ENCODE measurements at regions not wholly inside any gene's neighbourhood (a gene's known extent, or its start where the extent isn't known, plus 50 kb on each side); places are given as distances from the start of the nearest gene placed in this dataset.
"Not testable (repeated sequence)": the region's sequence is repeated elsewhere in the genome, so short reads cannot be mapped to it uniquely, and the experiment has no call there.

DNA sequence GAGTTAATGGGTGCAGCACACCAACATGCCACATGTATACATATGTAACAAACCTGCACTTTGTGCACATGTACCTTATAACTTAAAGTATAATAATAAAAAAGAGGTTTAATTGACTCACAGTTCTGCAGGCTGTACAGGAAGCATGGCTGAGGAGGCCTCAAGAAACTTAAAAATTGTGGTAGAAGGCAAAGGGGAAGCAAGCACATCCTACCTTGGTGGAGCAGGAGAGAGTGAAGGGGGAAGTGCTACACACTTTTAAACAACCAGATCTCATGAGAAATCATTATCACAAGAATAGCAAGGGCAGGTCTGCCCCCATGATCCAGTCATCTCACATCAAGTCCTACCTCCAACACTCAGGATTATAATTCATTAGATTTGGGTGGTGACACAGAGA lies 463.5 kb downstream of the CSNK1G3 start:
- not testable (repeated sequence) for DNase-seq

DNA sequence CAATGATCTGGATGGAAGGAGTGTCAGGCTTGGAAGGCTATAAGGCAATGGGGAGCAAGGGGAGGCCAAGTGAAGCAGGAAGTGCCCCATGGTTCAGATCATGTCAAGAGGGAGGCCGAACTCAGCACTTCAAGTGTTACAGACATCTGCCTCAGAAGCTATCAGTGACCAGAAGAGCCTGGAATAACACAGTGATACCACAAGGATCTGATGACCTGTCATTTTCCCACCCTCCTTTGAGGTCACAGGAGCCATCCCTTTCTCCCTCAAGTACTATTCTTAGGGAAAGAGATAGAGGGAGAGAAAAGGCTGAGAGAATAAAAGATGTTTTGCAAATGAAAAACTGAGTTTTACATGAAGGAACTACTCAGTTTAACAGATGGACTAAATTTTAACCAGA lies 454.8 kb downstream of the CSNK1G3 start:
- no peak for DNase-seq

DNA sequence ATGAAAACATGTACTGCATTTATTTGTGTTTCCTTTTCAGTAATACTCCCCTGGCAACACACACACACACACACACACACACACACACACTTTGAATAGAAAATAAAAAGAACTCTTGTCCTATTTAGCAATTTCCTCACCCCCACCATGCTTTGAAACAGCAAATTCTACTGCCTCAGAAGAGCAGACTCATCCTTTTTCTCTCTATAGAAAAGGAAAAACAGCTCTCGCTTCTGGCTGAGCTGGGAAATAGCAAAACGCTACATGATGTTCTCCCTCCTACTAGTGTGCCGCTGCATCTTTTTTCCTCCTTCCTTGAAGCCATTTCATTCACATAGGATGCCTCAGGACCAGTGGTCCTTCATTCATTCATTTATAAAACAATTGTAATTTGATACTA lies 453.6 kb downstream of the CSNK1G3 start:
- DNase-seq = no peak

DNA sequence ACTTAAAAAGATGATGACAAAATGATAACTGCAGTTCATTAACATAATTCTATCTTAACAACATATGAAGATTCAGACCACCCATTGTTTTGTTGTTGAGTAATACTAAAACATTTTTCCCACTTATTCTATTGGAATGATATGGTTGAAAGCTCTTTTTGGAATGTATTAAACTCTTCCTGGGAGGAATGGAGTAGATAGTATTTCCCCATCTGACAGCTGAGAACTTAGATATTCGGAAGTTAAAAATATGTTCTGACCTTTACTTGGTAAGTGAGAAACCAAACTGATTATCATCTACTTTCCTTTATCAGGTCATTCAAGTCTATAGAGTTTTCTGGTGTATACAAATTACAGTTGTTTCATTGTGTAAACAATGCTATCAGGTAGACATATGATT lies 452.9 kb downstream of the CSNK1G3 start:
- no peak for DNase-seq

DNA sequence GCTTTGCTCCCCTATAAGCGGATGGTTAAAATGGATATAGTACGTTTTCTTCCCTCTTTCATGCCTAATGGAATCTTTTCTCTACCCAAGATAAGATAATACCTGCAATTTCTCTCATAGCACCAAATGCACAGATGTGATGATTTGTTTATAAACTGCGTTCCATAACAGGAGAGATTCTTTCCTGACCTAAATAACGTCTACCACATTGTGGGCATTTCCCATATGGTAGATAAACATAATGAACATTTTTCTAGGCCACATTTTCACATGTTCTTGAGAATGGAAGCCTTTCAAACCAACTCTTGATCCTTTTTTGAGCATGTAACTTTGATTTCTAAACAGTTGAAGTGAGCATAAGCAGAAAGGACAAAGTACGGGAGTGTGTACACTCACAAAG lies 448.5 kb downstream of the CSNK1G3 start:
- no peak for DNase-seq

DNA sequence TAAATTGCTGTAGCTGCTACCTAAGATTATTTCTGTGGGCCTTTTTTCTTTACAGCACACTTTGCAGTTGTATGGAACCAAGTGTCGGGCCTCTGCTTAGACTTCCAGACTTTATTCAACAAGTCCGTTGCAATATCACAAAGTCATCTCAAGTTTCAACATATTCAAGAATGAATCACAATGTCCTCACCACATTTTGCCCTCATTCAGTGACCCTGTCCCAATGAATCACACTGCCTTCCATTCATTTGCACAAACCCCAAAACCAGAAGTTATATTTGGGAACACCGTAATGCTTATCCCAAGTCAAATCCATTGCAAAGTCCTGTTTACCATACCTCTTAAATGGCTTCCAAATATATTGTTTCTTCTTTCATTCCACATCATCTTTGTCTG lies 439.6 kb downstream of the CSNK1G3 start:
- no peak for DNase-seq

DNA sequence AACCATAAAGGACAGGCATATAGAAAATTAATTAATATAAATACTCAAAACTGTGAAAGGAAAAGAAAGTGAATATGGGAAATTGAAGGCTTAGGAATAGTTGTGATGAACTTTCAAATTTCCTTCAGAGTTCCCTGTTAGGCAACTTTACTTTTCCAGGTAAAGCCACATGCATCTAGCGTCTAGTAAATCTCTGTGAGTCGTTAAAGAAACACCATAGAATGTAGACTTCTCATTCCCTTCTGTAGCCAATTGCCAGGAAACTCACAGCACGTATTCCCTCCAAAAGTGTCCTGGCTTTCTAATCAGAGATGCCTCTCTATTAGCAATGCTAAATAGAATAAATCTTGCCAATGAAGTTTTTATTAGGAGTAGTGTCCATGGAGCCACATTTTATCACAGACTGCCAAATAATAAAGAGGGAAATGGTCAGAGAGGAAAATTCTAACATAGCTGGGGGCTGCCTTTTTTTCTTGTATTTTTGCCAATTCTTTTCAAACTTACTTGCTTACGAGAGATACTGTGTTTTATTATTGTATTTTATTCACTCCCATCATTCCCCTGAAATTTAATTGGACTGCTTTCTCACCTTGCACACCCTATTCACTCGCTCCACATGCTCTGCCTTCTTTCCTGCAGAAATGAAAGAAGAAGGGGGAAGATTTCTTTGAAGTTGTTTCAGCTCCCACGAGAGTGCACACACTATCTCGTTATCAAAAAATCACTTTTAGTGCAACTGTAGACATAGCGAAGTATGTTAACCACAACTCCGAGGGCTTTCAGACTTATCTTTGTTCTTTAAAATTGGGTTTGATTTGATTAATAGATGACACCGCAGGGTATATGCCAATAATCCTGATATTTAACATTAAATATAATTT lies 439.0 kb downstream of the CSNK1G3 start:
- DNase-seq = no peak

DNA sequence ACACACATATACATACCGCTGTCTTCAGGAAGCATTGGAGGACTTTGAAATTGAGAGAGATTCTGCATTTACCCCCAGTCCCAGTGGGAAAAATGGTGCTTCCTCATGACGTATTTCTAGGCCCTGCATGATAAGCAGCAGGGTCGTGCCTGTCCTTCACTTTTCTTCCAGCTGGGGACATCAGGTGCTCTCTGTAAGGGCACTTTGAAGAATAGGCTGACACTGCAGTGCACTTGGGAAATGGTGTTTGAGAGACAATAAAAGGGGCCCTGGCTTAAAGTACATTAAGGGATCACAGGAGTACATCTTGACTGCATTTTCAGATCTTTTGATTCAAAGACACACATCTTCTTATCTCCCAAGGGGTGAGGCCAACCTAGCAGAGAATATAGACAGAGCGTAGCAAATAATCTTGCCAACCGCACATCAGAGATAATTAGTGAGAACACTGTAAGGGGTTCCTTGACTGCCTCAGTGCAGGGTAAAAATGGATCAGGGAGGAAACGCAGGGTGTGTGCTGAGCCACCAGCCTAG lies 437.9 kb downstream of the CSNK1G3 start:
- no peak for DNase-seq

DNA sequence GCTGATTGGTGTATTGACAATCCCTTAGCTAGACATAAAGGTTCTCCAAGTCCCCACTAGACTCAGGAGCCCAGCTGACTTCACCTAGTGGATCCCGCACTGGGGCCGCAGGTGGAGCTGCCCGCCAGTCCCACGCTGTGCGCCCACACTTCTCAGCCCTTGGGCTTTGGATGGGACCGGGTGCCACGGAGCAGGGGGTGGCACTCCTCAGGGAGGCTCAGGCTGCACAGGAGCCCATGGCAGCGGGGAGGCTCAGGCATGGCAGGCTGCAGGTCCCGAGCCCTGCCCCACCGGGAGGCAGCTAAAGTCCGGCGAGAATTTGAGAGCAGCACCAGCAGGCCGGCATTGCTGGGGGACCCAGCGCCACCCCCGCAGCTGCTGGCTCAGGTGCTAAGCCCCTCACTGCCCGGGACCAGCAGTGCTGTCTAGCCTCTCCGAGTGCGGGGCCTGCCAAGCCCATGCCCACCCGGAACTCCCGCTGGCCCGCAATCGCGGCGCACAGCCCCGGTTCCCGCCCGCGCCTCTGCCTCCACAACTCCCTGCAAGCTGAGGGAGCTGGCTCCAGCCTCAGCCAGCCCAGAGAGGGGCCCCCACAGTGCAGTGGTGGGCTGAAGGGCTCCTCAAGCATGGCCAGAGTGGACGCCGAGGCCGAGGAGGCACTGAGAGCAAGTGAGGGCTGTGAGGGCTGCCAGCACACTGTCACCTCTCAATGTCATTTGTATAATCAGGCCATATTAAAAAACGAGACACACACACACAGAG lies 437.2 kb downstream of the CSNK1G3 start:
- no peak for DNase-seq

DNA sequence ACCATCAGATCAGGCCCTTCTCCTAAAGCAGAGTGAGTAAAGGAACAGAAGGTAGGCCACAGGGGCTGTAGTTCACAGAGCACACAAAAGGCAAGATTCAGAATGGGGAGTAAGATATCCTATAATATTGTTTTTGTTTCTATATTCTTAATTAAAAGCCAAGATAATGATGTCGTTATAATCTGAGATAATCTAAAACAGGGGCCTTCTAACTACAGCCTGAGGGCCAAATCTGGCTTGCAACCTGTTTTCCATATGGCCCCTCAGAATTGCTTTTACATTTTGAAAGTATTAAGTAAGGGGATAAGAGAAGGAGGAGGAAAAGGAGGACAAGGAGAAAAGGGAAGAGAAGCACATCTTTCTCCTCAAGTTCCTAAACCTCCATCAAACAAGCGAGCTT lies 435.8 kb downstream of the CSNK1G3 start:
- no peak for DNase-seq

DNA sequence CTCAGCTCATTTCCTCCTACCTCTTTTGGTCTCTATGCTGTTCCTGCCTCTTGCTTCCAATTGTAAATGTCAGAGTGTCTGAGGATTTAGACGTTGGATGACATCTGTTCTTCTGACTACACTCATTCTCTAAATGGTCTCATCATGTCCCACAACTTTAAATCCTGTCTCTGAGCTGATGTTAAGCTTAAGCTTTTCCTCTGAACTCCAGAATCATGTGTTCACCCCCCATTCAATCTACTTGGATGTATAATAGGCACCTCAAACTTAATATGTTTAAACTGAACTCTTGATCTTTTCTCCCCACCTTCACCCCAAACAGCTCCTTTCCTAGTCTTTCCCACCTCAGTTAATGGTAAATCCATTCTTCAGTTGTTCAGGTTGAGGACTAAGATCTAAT lies 433.6 kb downstream of the CSNK1G3 start:
- no peak for DNase-seq

DNA sequence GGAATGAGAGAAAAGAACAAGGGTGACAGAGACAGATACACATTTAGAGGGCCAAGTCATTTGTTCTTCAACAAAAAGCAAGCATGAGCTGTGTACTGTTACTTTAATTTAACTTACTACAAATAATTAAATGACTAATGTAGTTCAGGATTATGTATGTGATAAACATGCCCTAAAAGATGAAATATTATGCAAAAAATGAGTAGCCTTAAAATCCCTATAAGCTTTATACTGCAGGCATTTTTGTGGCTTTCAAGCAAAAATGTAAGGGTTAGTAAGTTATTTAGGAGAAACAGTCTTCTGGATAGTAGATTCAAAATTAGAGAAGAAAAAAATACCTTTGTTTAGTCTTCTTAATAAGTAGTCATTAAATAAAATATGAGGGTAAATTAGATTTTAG lies 431.2 kb downstream of the CSNK1G3 start:
- no peak for DNase-seq

DNA sequence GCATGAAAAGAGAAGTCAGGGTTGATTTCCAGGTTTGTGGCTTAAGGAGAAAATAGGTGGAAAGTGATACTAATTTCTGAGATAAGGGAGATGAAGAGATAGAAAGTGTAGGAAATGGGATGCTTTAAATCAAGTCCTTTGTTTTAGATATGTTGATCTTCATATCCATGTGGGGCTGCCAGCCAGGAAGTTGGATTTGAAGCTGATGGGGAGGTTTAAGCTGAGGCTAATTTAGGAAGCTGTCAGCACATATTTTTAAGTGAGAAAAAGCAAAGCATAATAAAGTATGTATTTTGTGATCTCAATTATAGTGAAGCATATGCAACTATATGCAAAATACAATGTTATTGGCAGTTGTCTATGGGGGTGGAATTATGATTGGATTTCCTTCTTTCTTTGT lies 428.4 kb downstream of the CSNK1G3 start:
- no peak for DNase-seq

DNA sequence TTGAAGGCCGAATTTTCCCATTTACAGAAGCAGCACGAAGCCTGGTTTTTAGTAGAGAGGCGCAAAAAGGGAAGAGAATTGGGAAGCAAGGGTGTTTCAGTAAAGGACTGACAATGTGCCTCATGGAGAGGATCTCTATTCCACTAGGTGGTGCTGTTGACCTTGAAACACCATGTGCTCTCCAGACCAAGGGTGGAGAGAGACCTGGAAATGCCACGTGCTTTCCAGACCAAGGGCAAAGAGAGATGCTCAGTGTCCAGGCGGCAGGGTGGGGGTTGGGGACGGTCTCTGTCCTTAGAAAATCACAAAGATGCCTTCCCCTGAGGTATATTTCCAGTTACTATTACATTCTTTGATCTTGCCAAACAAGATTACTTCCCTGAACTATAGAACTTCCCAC lies 425.3 kb downstream of the CSNK1G3 start:
- no peak for DNase-seq

DNA sequence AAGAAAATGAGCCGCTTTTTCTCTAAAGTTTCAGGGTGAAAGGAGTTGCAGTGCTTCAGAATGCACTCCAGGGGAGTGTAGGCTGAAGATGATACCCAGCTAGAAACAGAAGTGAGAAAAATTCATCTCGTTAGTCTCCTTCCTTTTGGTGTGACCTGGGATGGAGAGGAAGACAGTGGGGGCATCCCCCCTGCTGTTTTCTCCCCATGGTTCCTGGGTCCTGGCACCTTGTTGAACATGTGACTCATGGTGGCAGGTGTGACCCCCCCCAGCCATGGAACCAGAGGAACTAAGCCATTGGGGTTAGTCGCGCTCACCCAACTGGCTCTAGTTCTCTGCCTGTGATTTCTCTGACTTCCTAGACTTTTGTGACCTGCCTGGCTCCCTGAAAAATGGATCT lies 424.6 kb downstream of the CSNK1G3 start:
- DNase-seq = no peak

DNA sequence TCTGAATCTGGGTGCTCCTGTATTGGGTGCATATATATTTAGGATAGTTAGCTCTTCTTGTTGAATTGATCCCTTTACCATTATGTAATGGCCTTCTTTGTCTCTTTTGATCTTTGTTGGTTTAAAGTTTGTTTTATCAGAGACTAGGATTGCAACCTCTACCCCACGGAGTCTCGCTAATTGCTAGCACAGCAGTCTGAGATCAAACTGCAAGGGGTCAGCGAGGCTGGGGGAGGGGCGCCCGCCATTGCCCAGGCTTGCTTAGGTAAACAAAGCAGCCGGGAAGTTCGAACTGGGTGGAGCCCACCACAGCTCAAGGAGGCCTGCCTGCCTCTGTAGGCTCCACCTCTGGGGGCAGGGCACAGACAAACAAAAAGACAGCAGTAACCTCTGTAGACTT lies 421.8 kb downstream of the CSNK1G3 start:
- not testable (repeated sequence) for DNase-seq

DNA sequence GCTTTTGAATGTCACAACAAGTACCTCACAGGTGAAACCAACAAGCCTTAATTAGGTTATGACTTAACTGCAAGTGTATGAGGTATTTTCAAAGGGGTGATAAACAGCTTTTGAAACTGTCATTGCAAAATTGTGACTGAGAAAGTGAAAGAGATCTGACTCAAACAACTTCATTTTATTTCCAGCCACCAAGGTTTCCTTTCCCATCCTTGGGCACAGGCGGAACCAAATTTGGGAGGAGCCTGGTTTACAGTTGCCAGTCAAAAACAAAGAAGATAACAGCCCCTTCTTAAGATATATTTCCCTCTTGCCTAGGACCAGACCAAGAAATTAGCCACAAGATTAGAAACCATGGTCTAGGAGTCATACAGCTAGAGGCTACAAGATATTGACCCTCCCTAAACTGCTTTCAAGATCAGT lies 417.1 kb downstream of the CSNK1G3 start:
- no peak for DNase-seq

DNA sequence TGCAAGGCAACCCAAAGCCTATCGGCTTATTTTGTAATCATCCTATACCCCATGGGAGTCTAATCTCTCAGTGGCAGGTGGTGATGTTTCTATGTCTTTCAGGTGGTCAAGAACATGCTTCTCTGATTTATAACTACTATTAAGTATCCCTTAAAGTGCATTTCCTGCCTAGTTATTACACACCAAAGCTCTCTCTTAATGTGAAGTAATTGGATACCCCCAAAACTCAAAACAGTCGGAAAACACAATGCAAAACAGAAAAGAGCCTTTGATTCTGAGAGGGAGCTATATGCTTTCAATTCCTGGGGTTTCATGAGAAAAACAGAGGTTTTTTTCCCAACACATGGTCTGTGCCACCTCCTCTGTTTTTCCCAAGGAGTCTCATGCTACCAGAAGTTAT lies 416.4 kb downstream of the CSNK1G3 start:
- DNase-seq = no peak

DNA sequence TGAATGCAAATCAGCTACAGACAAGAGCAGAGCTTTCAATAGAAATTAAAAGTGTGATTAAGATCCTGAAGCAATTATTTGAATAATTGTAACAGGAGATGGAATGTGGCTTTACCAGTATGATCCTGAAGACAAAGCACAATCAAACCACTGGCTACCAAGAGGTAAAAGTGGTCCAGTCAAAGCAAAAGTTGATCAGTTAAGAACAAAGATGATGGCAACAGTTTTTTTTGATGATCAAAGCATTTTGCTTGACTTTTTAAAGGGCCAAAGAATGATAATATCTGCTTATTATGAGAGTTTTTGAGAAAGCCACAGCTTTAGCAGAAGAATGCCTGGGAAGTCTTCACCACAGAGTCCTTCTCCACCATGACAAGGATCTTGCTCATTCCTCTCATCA lies 409.2 kb downstream of the CSNK1G3 start:
- no peak for DNase-seq

DNA sequence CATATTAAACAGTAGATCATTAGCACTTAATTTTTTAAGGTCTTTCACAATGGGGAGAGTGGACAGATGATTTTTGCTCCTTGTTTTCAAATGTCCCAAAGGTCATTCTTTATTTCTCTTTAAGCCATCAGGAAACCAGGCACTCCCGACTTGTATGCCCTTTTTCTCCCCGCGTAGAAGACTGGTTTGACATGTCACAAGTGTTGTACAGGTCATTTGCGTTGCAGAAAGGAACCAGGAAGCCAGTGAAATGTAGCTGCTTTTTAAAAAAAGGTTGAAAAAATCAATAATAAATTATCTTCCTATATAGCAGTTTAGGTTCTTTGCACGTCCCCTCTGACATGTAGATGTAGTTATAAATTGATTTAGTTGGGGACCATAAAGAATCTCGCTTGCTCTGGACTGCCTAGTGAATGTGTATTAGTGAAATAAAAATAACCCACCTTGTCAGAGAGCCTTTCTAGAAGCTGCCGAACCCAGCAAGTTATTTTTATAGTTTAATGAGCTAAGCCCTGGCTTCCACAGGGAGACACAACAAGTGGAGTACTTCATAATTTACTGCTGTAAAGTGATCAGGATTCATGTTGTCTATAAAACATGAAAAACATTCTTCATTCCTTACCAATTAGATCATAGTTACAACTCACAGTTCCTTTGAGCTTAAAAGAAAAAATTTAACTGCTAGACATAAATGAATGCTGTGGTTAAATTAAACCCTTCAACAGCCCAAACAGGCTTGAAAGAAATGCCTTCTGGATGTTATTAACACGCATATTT lies 404.6 kb downstream of the CSNK1G3 start:
- no peak for DNase-seq

DNA sequence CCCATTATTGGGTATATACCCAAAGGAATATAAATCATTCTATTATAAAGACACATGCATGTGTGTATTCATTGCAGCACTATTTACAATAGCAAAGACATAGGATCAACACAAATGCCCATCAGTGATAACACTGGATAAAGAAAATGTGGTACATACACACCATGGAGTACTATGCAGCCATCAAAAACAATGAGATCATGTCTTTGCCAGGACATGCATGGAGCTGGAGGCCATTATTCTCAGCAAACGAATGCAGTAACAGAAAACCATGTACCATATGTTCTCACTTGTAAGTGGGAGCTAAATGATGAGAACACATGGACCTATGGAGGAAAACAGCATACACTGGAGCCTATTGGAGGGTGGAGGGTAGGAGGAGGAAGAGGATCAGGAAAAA lies 402.4 kb downstream of the CSNK1G3 start:
- DNase-seq = no peak

DNA sequence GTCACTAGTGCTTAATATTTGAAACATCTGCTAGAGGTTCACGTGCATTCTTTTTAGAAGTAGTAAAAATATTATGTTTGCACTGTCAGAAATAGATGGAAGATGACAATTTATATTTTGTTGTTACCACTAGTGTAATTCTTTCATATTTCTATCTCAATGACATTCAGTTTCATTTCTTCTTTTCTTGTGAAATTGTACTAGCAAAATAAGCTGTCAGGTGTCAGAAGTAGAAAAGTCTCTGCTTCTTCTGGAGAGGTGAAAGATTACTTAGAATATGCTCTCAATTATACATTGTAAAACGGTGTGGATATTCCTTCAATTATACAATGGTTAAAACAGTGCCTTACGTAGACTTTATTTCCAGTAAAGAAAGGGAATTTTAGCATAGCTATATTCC lies 395.4 kb downstream of the CSNK1G3 start:
- DNase-seq = no peak

DNA sequence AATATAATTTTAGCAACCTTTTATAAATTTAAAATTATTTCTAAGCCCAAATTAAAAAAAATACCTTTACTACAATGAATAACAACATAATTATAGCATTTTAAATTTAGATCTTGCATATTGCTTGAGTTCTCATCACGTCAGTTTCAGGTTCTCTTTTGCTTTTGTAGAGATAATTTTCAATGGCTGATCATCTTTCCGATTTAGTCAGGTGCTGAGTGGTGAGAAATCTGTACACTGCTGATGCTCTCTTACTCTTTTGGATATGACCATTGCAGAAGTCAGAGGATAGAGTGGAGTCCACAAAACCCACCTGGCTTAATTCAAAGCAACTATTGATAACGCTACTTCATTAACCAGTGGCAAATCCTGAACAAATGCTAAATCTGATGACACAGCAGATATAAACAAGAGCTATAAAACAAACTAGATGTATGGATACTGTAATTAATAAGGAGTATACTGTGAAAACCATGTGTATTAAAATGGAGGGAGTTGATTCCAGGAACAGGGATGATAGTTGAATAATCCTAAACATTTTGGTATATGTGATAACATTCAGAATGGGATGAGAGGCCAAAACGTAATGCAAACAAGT lies 394.8 kb downstream of the CSNK1G3 start:
- DNase-seq = no peak

All from CD4-positive, alpha-beta T cell treated with Interleukin-4 for 1 hour (primary cell).